GM12865 (cell line): ENCODE measurements at regions not wholly inside any gene's neighbourhood (a gene's known extent, or its start where the extent isn't known, plus 50 kb on each side); places are given as distances from the start of the nearest gene placed in this dataset.

ENCODE experiments used
- DNase-seq: peaks from one replicate; pipeline ENCODE4 v3.0.0; 2010; ENCODE audit warnings: low read depth
- H3K4me3 ChIP-seq: 2 replicates; pipeline ENCODE4 v1.5.1; 2011; ENCODE audit warnings: mild to moderate bottlenecking, low read depth, low read length, control low read depth
- CTCF ChIP-seq: IDR thresholded peaks from 2 replicates; pipeline ENCODE4 v1.5.1; 2011; ENCODE audit warnings: low read length, control low read depth, low read depth, inconsistent platforms; ENCODE audit not compliant: insufficient read depth; ENCODE audit errors: missing control alignments

GRCh38 chr2:65739927-65740326 is 307.5 kb upstream of the SPRED2 start:
- TF ChIP-seq CTCF: no peak
- DNase-seq: no peak
- H3K4me3 ChIP-seq: no peak overlapping the region

- DNase-seq: no peak
- no peak for TF ChIP-seq CTCF
- no peak overlapping the region for H3K4me3 ChIP-seq
These were observed 305.1 kb upstream of the SPRED2 start for GRCh38 chr2:65737452-65738011.

GRCh38 chr2:65731476-65731875 is 299.1 kb upstream of the SPRED2 start:
- no peak for DNase-seq
- no peak for TF ChIP-seq CTCF
- no peak overlapping the region for H3K4me3 ChIP-seq

- no peak for TF ChIP-seq CTCF
- DNase-seq: no peak
- no peak overlapping the region for H3K4me3 ChIP-seq
These were observed 297.8 kb upstream of the SPRED2 start for GRCh38 chr2:65730186-65730585.

- H3K4me3 ChIP-seq: no peak overlapping the region
- no peak for DNase-seq
- no peak for TF ChIP-seq CTCF
These were observed 296.8 kb upstream of the SPRED2 start for GRCh38 chr2:65729246-65729645.

- no peak overlapping the region for H3K4me3 ChIP-seq
- no peak for TF ChIP-seq CTCF
- no peak for DNase-seq
These were observed 296.2 kb upstream of the SPRED2 start for GRCh38 chr2:65728477-65729180.

- TF ChIP-seq CTCF: no peak
- H3K4me3 ChIP-seq: no peak overlapping the region
- no peak for DNase-seq
These were observed 295.4 kb upstream of the SPRED2 start for GRCh38 chr2:65727816-65728215.
